Neuronal stem cell (in vitro differentiated cells): ENCODE measurements at regions not wholly inside any gene's neighbourhood (a gene's known extent, or its start where the extent isn't known, plus 50 kb on each side); places are given as distances from the start of the nearest gene placed in this dataset.

Experiments
- DNase-seq: peaks from one replicate; pipeline ENCODE4 v3.0.0-alpha.2; 2013; ENCODE audit warnings: low spot score
- H2AFZ ChIP-seq: one replicate; pipeline ENCODE4 v1.6.1; 2013; ENCODE audit warnings: mild to moderate bottlenecking, low read length, inconsistent platforms
- H2AK5ac ChIP-seq: 2 replicates; pipeline ENCODE4 v1.6.1; 2013; ENCODE audit warnings: low read depth, mild to moderate bottlenecking, inconsistent platforms, low read length, moderate library complexity, mixed read lengths
- H2BK120ac ChIP-seq: 2 replicates; pipeline ENCODE4 v1.6.1; 2013; ENCODE audit warnings: low read depth, mild to moderate bottlenecking, inconsistent platforms, low read length, moderate library complexity, mixed read lengths
- H2BK12ac ChIP-seq: one replicate; pipeline ENCODE4 v1.6.1; 2013; ENCODE audit warnings: low read length, inconsistent platforms
- H2BK15ac ChIP-seq: 2 replicates; pipeline ENCODE4 v1.6.1; 2013; ENCODE audit warnings: mild to moderate bottlenecking, low read length, inconsistent platforms, mixed read lengths
- H2BK5ac ChIP-seq: one replicate; pipeline ENCODE4 v1.6.1; 2013; ENCODE audit warnings: inconsistent platforms, mild to moderate bottlenecking, low read length, moderate library complexity
- H3K14ac ChIP-seq: one replicate; pipeline ENCODE4 v1.6.1; 2013; ENCODE audit warnings: low read length, inconsistent platforms
- H3K18ac ChIP-seq: 2 replicates; pipeline ENCODE4 v1.6.1; 2013; ENCODE audit warnings: low read length, inconsistent platforms
- H3K23ac ChIP-seq: 2 replicates; pipeline ENCODE4 v1.6.1; 2013; ENCODE audit warnings: low read depth, mild to moderate bottlenecking, mixed read lengths, low read length, inconsistent platforms; ENCODE audit not compliant: poor library complexity
- H3K27ac ChIP-seq: replicated peaks from 3 replicates; pipeline ENCODE4 v1.5.1; 2013; ENCODE audit warnings: low read length, inconsistent platforms
- H3K27me3 ChIP-seq, 3 experiments: 2 replicates each; pipeline ENCODE4 v1.6.1; 2013; ENCODE audit warnings: low read length in 3 of 3, mild to moderate bottlenecking in 2 of 3, inconsistent platforms in 1 of 3, low read depth in 1 of 3, mixed read lengths in 1 of 3, moderate library complexity in 1 of 3; ENCODE audit not compliant: control insufficient read depth in 3 of 3, insufficient read depth in 3 of 3
- H3K36me3 ChIP-seq, 2 donors: replicated peaks in 1 of 2; 2 replicates each; pipeline ENCODE4 v1.6.1; 2013; ENCODE audit warnings: low read length in 2 of 2; ENCODE audit not compliant: control insufficient read depth in 2 of 2, insufficient read depth in 2 of 2
- H3K4ac ChIP-seq: 2 replicates; pipeline ENCODE4 v1.6.1; 2013; ENCODE audit warnings: inconsistent platforms, mild to moderate bottlenecking, low read length, moderate library complexity
- H3K4me1 ChIP-seq, 2 donors: 1 replicate in 1 of 2; 2 replicates in 1 of 2; pipeline ENCODE4 v1.6.1; 2013; ENCODE audit warnings: low read length in 2 of 2, low read depth in 1 of 2; ENCODE audit not compliant: control insufficient read depth in 2 of 2, insufficient read depth in 1 of 2
- H3K4me2 ChIP-seq: one replicate; pipeline ENCODE4 v1.6.1; 2013; ENCODE audit warnings: mild to moderate bottlenecking, low read length, inconsistent platforms; ENCODE audit not compliant: insufficient read depth, poor library complexity, severe bottlenecking
- H3K4me3 ChIP-seq, 2 donors: 2 replicates each; pipeline ENCODE4 v1.5.1; 2013; ENCODE audit warnings: low read length in 2 of 2, mild to moderate bottlenecking in 2 of 2, inconsistent platforms in 1 of 2, moderate library complexity in 1 of 2
- H3K79me1 ChIP-seq: one replicate; pipeline ENCODE4 v1.6.1; 2013; ENCODE audit warnings: low read depth, mild to moderate bottlenecking, inconsistent platforms, low read length, moderate library complexity
- H3K9ac ChIP-seq: one replicate; pipeline ENCODE4 v1.6.1; 2013; ENCODE audit warnings: mild to moderate bottlenecking, low read depth, low read length, inconsistent platforms; ENCODE audit not compliant: poor library complexity
- H3K9me3 ChIP-seq, 2 donors: replicated peaks in 1 of 2; 2 replicates each; pipeline versions ENCODE3 to v1.6.1; 2013; ENCODE audit warnings: low read length in 2 of 2, mild to moderate bottlenecking in 2 of 2, inconsistent platforms in 1 of 2, low read depth in 1 of 2, mixed read lengths in 1 of 2, moderate library complexity in 1 of 2; ENCODE audit not compliant: control insufficient read depth in 2 of 2, insufficient read depth in 1 of 2
- H4K8ac ChIP-seq: one replicate; pipeline ENCODE4 v1.6.1; 2013; ENCODE audit warnings: low read depth, mild to moderate bottlenecking, inconsistent platforms, low read length, moderate library complexity
- H4K91ac ChIP-seq: one replicate; pipeline ENCODE4 v1.6.1; 2013; ENCODE audit warnings: low read length, low read depth, mild to moderate bottlenecking, inconsistent platforms; ENCODE audit not compliant: poor library complexity
- WGBS, 2 donors: extraction: QIAGEN DNeasy Blood & Tissue Kit; methylation state at CpG; one replicate each; pipeline ENCODE4 v1.1.7; 2013; ENCODE audit warnings: missing lambda C conversion rate in 2 of 2, mixed read lengths in 1 of 2; ENCODE audit not compliant: insufficient read length in 2 of 2, insufficient replicate concordance in 1 of 2; ENCODE audit errors: extremely low coverage in 2 of 2; 5-methylcytosine and 5-hydroxymethylcytosine counted together

GRCh38 chr9:7622481-7622880, 177.1 kb downstream of the DMAC1 start:
- Histone ChIP-seq H4K8ac (no peak overlapping the region), H3K27me3 (no peaks in the 10 kb centered on the region), H3K4me3 (no peak overlapping the region), H3K36me3 (no peaks in the 10 kb centered on the region), H2BK120ac (no peak overlapping the region), H3K4ac (no peak overlapping the region), H2AK5ac (no peak overlapping the region), H2BK5ac (no peak overlapping the region), H3K23ac (no peak overlapping the region), H3K4me1 (no peaks in the 10 kb centered on the region), H3K14ac (no peak overlapping the region), H3K9ac (no peak overlapping the region), H3K18ac (no peak overlapping the region), H2BK15ac (no peak overlapping the region), H2AFZ (no peak overlapping the region), H3K9me3 (no peaks in the 10 kb centered on the region), H3K4me2 (no peak overlapping the region), H3K79me1 (no peaks in the 10 kb centered on the region), H3K27ac (no peak overlapping the region), H2BK12ac (no peak overlapping the region), H4K91ac (no peak overlapping the region)
- DNase-seq: no peak
- no CpG with 5 or more reads among the region's 2 CpGs for WGBS, 2 donors

GRCh38 chr9:7615344-7615743, 184.2 kb downstream of the DMAC1 start:
- WGBS, 2 donors: no CpG with 5 or more reads among the region's 1 CpG
- Histone ChIP-seq H2AK5ac (no peak overlapping the region), H3K79me1 (no peaks in the 10 kb centered on the region), H3K4me1 (no peaks in the 10 kb centered on the region), H4K91ac (no peak overlapping the region), H3K4me2 (no peak overlapping the region), H2BK120ac (no peak overlapping the region), H3K23ac (no peak overlapping the region), H3K4me3 (no peak overlapping the region), H2BK12ac (no peak overlapping the region), H3K14ac (no peak overlapping the region), H2BK5ac (no peak overlapping the region), H3K18ac (no peak overlapping the region), H3K27me3 (no peaks in the 10 kb centered on the region), H3K4ac (no peak overlapping the region), H3K9me3 (no peaks in the 10 kb centered on the region), H4K8ac (no peak overlapping the region), H2BK15ac (no peak overlapping the region), H3K36me3 (no peaks in the 10 kb centered on the region), H3K27ac (no peak overlapping the region), H2AFZ (no peak overlapping the region), H3K9ac (no peak overlapping the region)
- no peak for DNase-seq

- no peak overlapping the region for H3K4ac ChIP-seq
- H2BK120ac ChIP-seq: no peak overlapping the region
- DNase-seq: no peak
- H3K9me3 ChIP-seq: no peaks in the 10 kb centered on the region
- H2BK12ac ChIP-seq: no peak overlapping the region
- H3K4me1 ChIP-seq: no peaks in the 10 kb centered on the region
- no peak overlapping the region for H2AFZ ChIP-seq
- no peak overlapping the region for H3K27ac ChIP-seq
- no CpG with 5 or more reads among the region's 5 CpGs for WGBS, 2 donors
- H3K23ac ChIP-seq: no peak overlapping the region
- no peak overlapping the region for H2BK5ac ChIP-seq
- no peaks in the 10 kb centered on the region for H3K27me3 ChIP-seq
- H3K4me2 ChIP-seq: no peak overlapping the region
- H3K36me3 ChIP-seq: no peaks in the 10 kb centered on the region
- H3K79me1 ChIP-seq: no peaks in the 10 kb centered on the region
- H4K91ac ChIP-seq: no peak overlapping the region
- H2AK5ac ChIP-seq: no peak overlapping the region
- H3K14ac ChIP-seq: no peak overlapping the region
- no peak overlapping the region for H2BK15ac ChIP-seq
- no peak overlapping the region for H3K9ac ChIP-seq
- H3K4me3 ChIP-seq: no peak overlapping the region
- no peak overlapping the region for H4K8ac ChIP-seq
- H3K18ac ChIP-seq: no peak overlapping the region
Measured at GRCh38 chr9:7613931-7614330, 185.6 kb downstream of the DMAC1 start.

- Histone ChIP-seq H3K9ac (no peak overlapping the region), H3K4me3 (no peak overlapping the region), H4K8ac (no peak overlapping the region), H2AFZ (no peak overlapping the region), H3K18ac (no peak overlapping the region), H3K79me1 (no peaks in the 10 kb centered on the region), H3K23ac (no peak overlapping the region), H3K27ac (no peak overlapping the region), H2BK5ac (no peak overlapping the region), H2AK5ac (no peak overlapping the region), H4K91ac (no peak overlapping the region), H2BK120ac (no peak overlapping the region), H3K14ac (no peak overlapping the region), H3K36me3 (no peaks in the 10 kb centered on the region), H3K4me1 (no peaks in the 10 kb centered on the region), H3K4ac (no peak overlapping the region), H2BK15ac (no peak overlapping the region), H3K9me3 (no peaks in the 10 kb centered on the region), H3K27me3 (no peaks in the 10 kb centered on the region), H2BK12ac (no peak overlapping the region), H3K4me2 (no peak overlapping the region)
- no peak for DNase-seq
- WGBS, 2 donors: no CpG with 5 or more reads among the region's 1 CpG
Measured at GRCh38 chr9:7608261-7608660, 191.3 kb downstream of the DMAC1 start.
